Endothelial cell of umbilical vein (primary cell): ENCODE measurements at regions not wholly inside any gene's neighbourhood (a gene's known extent, or its start where the extent isn't known, plus 50 kb on each side); places are given as distances from the start of the nearest gene placed in this dataset.

Experiments used
- BruUV-seq: library from RNA; stranded (reverse); fragments of 400-500 nt; replicated peaks from 2 replicates; lab custom pipeline; 2021; lab: Mats Ljungman, UMichigan
- CTCF ChIA-PET: fragments of 300-600, 350-600 bp; sonication (Branson Sonifier 250); formaldehyde crosslinking; loops from one replicate; lab custom pipeline; 2021; ENCODE audit warnings: antibody characterized with exemption, inconsistent platforms; lab: Charles Lee
- POLR2A ChIA-PET: fragments of 300-600, 350-600 bp; sonication (Branson Sonifier 250); formaldehyde crosslinking; loops from one replicate; lab custom pipeline; 2021; ENCODE audit warnings: antibody characterized with exemption, inconsistent platforms; lab: Charles Lee
- DNase-seq: peaks from one replicate; pipeline ENCODE4 v3.0.0-alpha.2; 2011; ENCODE audit warnings: low read depth, low spot score
- FAIRE-seq: peaks from 2 replicates; lab custom pipeline; 2011; peaks lifted over from hg19 to GRCh38; lab: Jason Lieb, UNC
- H2AFZ ChIP-seq: 2 replicates; pipeline ENCODE4 v1.6.0; 2012; ENCODE audit warnings: low read depth, low read length, control low read depth, inconsistent platforms
- H3K27ac ChIP-seq: 2 replicates; pipeline ENCODE4 v1.5.1; 2011; ENCODE audit warnings: low read depth, mild to moderate bottlenecking, control low read depth, low read length, moderate library complexity; ENCODE audit not compliant: insufficient read depth
- H3K27me3 ChIP-seq, 2 experiments: 2 replicates each; pipeline versions ENCODE4 v1.6.0 to v1.6.1; 2011; ENCODE audit warnings: low read length in 2 of 2, mixed read lengths in 1 of 2; ENCODE audit not compliant: control insufficient read depth in 2 of 2, insufficient read depth in 2 of 2
- H3K36me3 ChIP-seq, 2 experiments: 2 replicates in 1 of 2; 3 replicates in 1 of 2; pipeline ENCODE4 v1.5.1; 2011; ENCODE audit warnings: low read length in 2 of 2, mild to moderate bottlenecking in 1 of 2, moderate library complexity in 1 of 2; ENCODE audit not compliant: control insufficient read depth in 2 of 2, insufficient read depth in 2 of 2; ENCODE audit errors: extremely low read depth in 1 of 2
- H3K4me1 ChIP-seq: 3 replicates; pipeline ENCODE4 v1.5.1; 2011; ENCODE audit warnings: mild to moderate bottlenecking, low read length; ENCODE audit not compliant: control insufficient read depth, insufficient read depth; ENCODE audit errors: extremely low read depth
- H3K4me2 ChIP-seq: 2 replicates; pipeline ENCODE4 v1.6.1; 2011; ENCODE audit warnings: low read length, control low read depth, mixed read lengths; ENCODE audit not compliant: insufficient read depth
- H3K4me3 ChIP-seq, 3 experiments: fragments of 200-600 bp in 1 of 3; sonication (generic), shearing (Covaris generic) in 1 of 3; replicated peaks in 1 of 3; 2 replicates each; pipeline ENCODE4 v1.5.1; 2011 to 2016; ENCODE audit warnings: control low read depth in 3 of 3, low read length in 3 of 3, mild to moderate bottlenecking in 2 of 3, inconsistent platforms in 1 of 3, low read depth in 1 of 3, moderate library complexity in 1 of 3; ENCODE audit not compliant: insufficient read depth in 1 of 3
- H3K79me2 ChIP-seq: 2 replicates; pipeline ENCODE4 v1.6.0; 2012; ENCODE audit warnings: low read length, inconsistent platforms; ENCODE audit not compliant: control insufficient read depth, insufficient read depth
- H3K9ac ChIP-seq: replicated peaks from 2 replicates; pipeline ENCODE3; 2011; ENCODE audit warnings: low read length, control low read depth; ENCODE audit not compliant: insufficient read depth; ENCODE audit errors: extremely low read depth
- H3K9me1 ChIP-seq: replicated peaks from 3 replicates; pipeline ENCODE4 v1.6.0; 2011; ENCODE audit warnings: mild to moderate bottlenecking, low read length; ENCODE audit not compliant: control insufficient read depth, insufficient read depth; ENCODE audit errors: extremely low read depth
- H3K9me3 ChIP-seq: replicated peaks from 2 replicates; pipeline ENCODE4 v1.5.1; 2012; ENCODE audit warnings: low read length, inconsistent platforms; ENCODE audit not compliant: control insufficient read depth, insufficient read depth
- H4K20me1 ChIP-seq: replicated peaks from 2 replicates; pipeline ENCODE3; 2011; ENCODE audit warnings: mild to moderate bottlenecking, low read length; ENCODE audit not compliant: control insufficient read depth, insufficient read depth; ENCODE audit errors: extremely low read depth
- CTCF ChIP-seq, 2 donors: IDR thresholded peaks; 1 replicate in 1 of 2; 2 replicates in 1 of 2; pipeline ENCODE4 v1.5.1; 2011; ENCODE audit warnings: low read length in 2 of 2, mild to moderate bottlenecking in 2 of 2, moderate library complexity in 2 of 2, control low read depth in 1 of 2, inconsistent platforms in 1 of 2, low read depth in 1 of 2; ENCODE audit not compliant: insufficient read depth in 1 of 2; ENCODE audit errors: extremely low read depth in 1 of 2
- EZH2 ChIP-seq: IDR thresholded peaks from 2 replicates; pipeline ENCODE4 v1.6.1; 2012; ENCODE audit warnings: borderline replicate concordance, low read depth, mild to moderate bottlenecking, moderate library complexity, low read length, inconsistent platforms; ENCODE audit not compliant: severe bottlenecking
- FOS ChIP-seq: IDR thresholded peaks from 2 replicates; pipeline ENCODE4 v1.6.1; 2011; ENCODE audit warnings: mild to moderate bottlenecking, low read length, moderate library complexity, borderline replicate concordance; ENCODE audit not compliant: insufficient read depth
- GATA2 ChIP-seq: IDR thresholded peaks from 2 replicates; pipeline ENCODE4 v1.7.0; 2011; ENCODE audit warnings: low read depth, mild to moderate bottlenecking, moderate library complexity, mixed read lengths, low read length; ENCODE audit not compliant: insufficient read length, insufficient read depth
- JUN ChIP-seq: IDR thresholded peaks from 2 replicates; pipeline ENCODE4 v1.6.1; 2011; ENCODE audit warnings: borderline replicate concordance, low read depth; ENCODE audit not compliant: insufficient read length, insufficient read depth
- MAX ChIP-seq: IDR thresholded peaks from 2 replicates; pipeline ENCODE4 v1.6.1; 2011; ENCODE audit not compliant: insufficient read depth, insufficient read length
- MYC ChIP-seq: IDR thresholded peaks from one replicate; pipeline ENCODE4 v1.6.1; 2011; ENCODE audit warnings: mild to moderate bottlenecking, low read depth, low read length
- POLR2A ChIP-seq: IDR thresholded peaks from 2 replicates; pipeline ENCODE4 v1.6.1; 2012; ENCODE audit warnings: low read depth, mild to moderate bottlenecking, control low read depth, low read length
- POLR2AphosphoS5 ChIP-seq: IDR thresholded peaks from 2 replicates; pipeline ENCODE4 v1.6.1; 2012; ENCODE audit warnings: low read depth, mild to moderate bottlenecking, control low read depth, low read length, moderate library complexity; ENCODE audit not compliant: insufficient read depth
- dilution Hi-C: fragments of 300-500 bp; cut with MboI; formaldehyde crosslinking; loops from one replicate; pipeline ENCODE4 v1.15.0; 2019; ENCODE audit warnings: low sequenced_read_pairs; ENCODE audit not compliant: extremely low pct_ligation_motif_present
- intact Hi-C: fragments of 100-400 bp; cut with micrococcal nuclease; formaldehyde crosslinking; loops from one replicate; pipeline ENCODE4 v1.10.0; 2022

- Histone ChIP-seq H2AFZ (no peak overlapping the region), H3K36me3 (no peaks in the 10 kb centered on the region), H3K27me3 (no peaks in the 10 kb centered on the region), H4K20me1 (no peaks in the 10 kb centered on the region), H3K9ac (no peak overlapping the region), H3K4me3 (no peak overlapping the region), H3K4me2 (no peak overlapping the region), H3K4me1 (no peaks in the 10 kb centered on the region), H3K9me1 (no peaks in the 10 kb centered on the region), H3K79me2 (no peaks in the 10 kb centered on the region), H3K9me3 (no peaks in the 10 kb centered on the region), H3K27ac (no peak overlapping the region)
- POLR2A ChIA-PET, result no interaction called here
- CTCF ChIA-PET, result no interaction called here
- dilution Hi-C loops, result no loop called here
- no TSS peak for BruUV-seq
- intact Hi-C loops, result no loop called here
- DNase-seq (no peak), FAIRE-seq (no peak)
- no peak for TF ChIP-seq CTCF (IDR thresholded peaks at IDR 0.05; ENCODE audit: extremely low read depth in 1 of 2, insufficient read depth in 1 of 2, low read depth in 1 of 2, low read length in 2 of 2)
- no peak for TF ChIP-seq MAX
- no peak for TF ChIP-seq POLR2AphosphoS5
- TF ChIP-seq EZH2, result no peak
- no peak for TF ChIP-seq JUN
- no peak for TF ChIP-seq POLR2A
- TF ChIP-seq MYC, result no peak
- TF ChIP-seq GATA2, result no peak
- TF ChIP-seq FOS, result no peak
These were observed 436.2 kb downstream of the OCA2 start for GRCh38 chr15:27662892-27663291.
